Lower leg skin (tissue), 3 donors: ENCODE measurements at regions not wholly inside any gene's neighbourhood (a gene's known extent, or its start where the extent isn't known, plus 50 kb on each side); places are given as distances from the start of the nearest gene placed in this dataset.

Experiments used
- CTCF ChIP-seq, 3 donors: fragments of 450-650 bp; IDR thresholded peaks; one replicate each; pipeline ENCODE4 v1.5.1; 2016; ENCODE audit warnings: antibody characterized with exemption in 3 of 3, mild to moderate bottlenecking in 3 of 3, moderate library complexity in 2 of 3
- POLR2A ChIP-seq, 2 donors: fragments of 450-650 bp; IDR thresholded peaks; one replicate each; pipeline ENCODE4 v1.6.1; 2016 to 2017; ENCODE audit warnings: antibody characterized with exemption in 2 of 2, mild to moderate bottlenecking in 1 of 2, moderate library complexity in 1 of 2

DNA sequence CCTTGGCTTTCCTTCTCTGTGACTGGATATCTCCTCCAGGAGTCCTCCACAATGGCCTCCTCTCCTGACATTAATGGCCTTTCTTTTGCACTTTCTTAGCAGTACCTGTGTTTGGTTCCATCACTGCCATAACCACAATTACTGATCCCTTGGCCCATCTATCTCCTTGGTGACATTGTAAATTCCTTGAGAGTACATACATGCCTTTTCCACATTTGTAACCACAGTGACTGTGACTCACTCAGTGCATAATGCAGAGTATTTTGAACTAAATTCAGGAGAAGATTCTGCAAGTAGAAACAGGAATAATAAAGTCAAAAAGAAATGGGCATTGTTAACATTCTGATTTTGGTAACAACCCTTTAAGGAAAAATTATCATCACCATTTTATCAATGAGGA lies 197.2 kb upstream of the SOX4 start:
- TF ChIP-seq CTCF (IDR thresholded peaks at IDR 0.05): no peak
- no peak for TF ChIP-seq POLR2A (IDR thresholded peaks at IDR 0.05)
